Prostate gland (tissue), 2 donors: ENCODE measurements at regions not wholly inside any gene's neighbourhood (a gene's known extent, or its start where the extent isn't known, plus 50 kb on each side); places are given as distances from the start of the nearest gene placed in this dataset.

ENCODE experiments used
- POLR2AphosphoS5 ChIP-seq: sonication (generic); formaldehyde crosslinking; IDR thresholded peaks from one replicate; pipeline ENCODE4 v1.6.1; 2017; ENCODE audit warnings: antibody characterized with exemption
- TF ChIP-seq, protein P1 (sequence below), 4 experiments: fragments of 200-600 bp in 2 of 4; fragments of 450-650 bp in 2 of 4; sonication (generic) in 2 of 4; IDR thresholded peaks; 1 replicate in 3 of 4; 2 replicates in 1 of 4; pipeline ENCODE4 v1.5.1; 2016 to 2019; ENCODE audit warnings: antibody characterized with exemption in 4 of 4, mild to moderate bottlenecking in 2 of 4, moderate library complexity in 2 of 4

GRCh38 chr3:152738656-152739055 lies 96.3 kb upstream of the P2RY1 start:
- TF ChIP-seq, protein P1, sequence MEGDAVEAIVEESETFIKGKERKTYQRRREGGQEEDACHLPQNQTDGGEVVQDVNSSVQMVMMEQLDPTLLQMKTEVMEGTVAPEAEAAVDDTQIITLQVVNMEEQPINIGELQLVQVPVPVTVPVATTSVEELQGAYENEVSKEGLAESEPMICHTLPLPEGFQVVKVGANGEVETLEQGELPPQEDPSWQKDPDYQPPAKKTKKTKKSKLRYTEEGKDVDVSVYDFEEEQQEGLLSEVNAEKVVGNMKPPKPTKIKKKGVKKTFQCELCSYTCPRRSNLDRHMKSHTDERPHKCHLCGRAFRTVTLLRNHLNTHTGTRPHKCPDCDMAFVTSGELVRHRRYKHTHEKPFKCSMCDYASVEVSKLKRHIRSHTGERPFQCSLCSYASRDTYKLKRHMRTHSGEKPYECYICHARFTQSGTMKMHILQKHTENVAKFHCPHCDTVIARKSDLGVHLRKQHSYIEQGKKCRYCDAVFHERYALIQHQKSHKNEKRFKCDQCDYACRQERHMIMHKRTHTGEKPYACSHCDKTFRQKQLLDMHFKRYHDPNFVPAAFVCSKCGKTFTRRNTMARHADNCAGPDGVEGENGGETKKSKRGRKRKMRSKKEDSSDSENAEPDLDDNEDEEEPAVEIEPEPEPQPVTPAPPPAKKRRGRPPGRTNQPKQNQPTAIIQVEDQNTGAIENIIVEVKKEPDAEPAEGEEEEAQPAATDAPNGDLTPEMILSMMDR (IDR thresholded peaks at IDR 0.05): no peak
- TF ChIP-seq POLR2AphosphoS5: no peak
